HG03159 (cell line): ENCODE measurements at regions not wholly inside any gene's neighbourhood (a gene's known extent, or its start where the extent isn't known, plus 50 kb on each side); places are given as distances from the start of the nearest gene placed in this dataset.
"Not testable (repeated sequence)": the region's sequence is repeated elsewhere in the genome, so short reads cannot be mapped to it uniquely, and the experiment has no call there.

Experiments used
- ATAC-seq: cut with Tn5 transposase; IDR thresholded peaks from one replicate; pipeline ENCODE4 v1.9.1; 2021; ENCODE audit warnings: mild to moderate bottlenecking, moderate library complexity; ENCODE audit not compliant: unreplicated experiment

DNA sequence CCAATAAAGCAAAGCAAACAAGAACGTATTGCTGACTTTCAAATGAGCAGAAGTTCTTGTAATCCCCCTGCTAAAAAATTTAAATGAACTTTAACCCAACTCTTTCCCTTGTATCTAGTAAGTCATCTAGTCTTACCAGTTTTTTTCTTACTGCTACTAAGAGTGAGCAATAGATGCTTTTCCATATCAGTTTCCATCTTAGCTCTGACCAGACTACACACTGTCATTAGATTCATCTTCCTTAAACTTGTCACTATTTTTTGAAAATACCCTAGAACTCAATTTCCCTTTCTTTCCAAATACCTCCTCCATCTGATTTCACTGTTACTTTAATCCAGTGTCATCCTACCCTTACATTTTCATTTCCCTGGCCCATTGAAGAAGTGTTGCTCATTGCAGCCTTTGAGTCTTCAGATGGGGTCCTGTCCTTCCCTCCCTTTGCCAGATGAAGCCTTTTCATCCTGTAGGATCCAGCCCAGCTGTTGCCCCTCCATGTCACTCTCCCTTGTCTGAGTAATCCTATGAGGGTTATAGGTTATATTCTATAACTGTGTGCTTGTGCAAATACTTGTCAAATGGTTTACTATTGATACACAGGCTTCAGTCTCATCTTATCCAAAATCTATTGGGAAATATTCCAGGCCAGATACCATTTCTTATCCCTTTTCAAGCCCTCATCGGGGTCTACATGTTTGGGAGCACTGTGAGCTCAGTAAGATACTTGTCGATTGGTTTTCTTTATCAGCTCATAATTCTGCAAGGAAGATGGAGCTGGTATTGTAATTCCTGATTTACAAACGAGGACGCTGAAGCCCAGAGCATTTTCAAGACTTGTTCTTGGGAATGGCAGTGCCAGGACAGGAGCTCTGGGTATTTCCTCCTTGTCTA is 51.5 kb upstream of the ITGB1 start:
- no peak for ATAC-seq

DNA sequence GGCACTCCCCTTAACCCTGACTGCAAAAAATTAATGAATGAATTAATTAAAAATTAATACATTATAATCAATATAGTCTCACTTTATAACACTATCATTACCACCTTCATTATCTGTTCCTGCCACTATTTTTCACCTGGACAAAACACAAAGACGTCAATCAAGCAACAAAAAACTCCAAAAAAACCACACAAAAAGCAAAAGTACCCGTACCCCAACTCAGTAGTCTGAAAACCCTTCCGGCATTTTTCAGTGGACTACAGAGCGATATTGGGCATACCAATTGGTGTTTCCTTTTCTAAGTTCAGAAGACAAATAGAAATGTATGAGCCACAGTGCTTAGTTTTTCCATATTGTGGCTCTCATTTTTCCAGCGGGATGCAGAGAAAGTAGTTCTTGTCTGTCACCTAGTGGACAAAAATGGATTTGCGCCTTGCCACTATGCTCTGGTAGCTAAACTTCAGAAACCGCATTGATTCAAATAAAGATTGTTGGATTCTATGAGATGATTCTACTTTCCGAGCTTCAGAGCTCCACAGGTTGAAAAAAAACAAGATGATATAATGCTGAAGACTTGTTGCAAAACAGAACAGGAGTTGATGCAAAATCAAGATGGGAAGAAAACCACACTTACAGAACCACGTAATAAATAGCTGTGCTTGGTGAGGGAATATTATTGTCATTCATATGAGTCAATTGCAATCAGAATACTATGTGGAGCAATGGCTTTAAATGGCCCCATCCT is 50.6 kb upstream of the ITGB1 start:
- ATAC-seq: peak; percentile 61

DNA sequence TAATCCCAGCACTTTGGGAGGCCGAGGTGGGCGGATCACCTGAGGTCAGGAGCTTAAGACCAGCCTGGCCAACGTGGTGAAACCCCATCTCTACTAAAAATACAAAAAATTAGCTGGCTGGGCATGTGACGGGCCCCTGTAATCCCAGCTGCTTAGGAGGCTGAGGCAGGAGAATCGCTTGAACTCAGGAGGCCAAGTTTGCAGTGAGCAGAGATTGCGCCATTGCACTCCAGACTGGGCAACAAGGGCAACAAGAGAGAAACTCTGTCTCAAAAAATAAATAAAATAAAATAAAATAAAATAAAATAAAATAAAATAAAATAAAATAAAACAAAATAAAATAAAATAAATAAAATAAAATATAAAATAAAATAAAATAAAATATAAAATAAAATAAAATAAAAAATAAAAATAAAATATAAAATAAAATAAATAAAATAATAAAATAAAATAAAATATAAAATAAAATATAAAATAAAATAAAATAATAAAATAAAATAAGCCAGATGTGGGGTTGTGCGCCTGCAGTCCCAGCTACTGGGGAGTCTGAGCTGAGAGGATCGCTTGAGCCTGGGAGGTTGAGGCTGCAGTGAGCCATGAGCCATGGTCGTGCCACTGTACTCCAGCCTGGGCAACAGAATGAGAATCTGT is 49.8 kb upstream of the ITGB1 start:
- ATAC-seq: not testable (repeated sequence)
